ENCODE measurements at regions not wholly inside any gene's neighbourhood (a gene's known extent, or its start where the extent isn't known, plus 50 kb on each side); places are given as distances from the start of the nearest gene placed in this dataset.

- TF ChIP-seq, protein P1, sequence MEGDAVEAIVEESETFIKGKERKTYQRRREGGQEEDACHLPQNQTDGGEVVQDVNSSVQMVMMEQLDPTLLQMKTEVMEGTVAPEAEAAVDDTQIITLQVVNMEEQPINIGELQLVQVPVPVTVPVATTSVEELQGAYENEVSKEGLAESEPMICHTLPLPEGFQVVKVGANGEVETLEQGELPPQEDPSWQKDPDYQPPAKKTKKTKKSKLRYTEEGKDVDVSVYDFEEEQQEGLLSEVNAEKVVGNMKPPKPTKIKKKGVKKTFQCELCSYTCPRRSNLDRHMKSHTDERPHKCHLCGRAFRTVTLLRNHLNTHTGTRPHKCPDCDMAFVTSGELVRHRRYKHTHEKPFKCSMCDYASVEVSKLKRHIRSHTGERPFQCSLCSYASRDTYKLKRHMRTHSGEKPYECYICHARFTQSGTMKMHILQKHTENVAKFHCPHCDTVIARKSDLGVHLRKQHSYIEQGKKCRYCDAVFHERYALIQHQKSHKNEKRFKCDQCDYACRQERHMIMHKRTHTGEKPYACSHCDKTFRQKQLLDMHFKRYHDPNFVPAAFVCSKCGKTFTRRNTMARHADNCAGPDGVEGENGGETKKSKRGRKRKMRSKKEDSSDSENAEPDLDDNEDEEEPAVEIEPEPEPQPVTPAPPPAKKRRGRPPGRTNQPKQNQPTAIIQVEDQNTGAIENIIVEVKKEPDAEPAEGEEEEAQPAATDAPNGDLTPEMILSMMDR (IDR thresholded peaks at IDR 0.05; ENCODE audit: low read depth, low read length, poor library complexity, severe bottlenecking) = no peak
- TF ChIP-seq EZH2phosphoT487 (IDR thresholded peaks at IDR 0.05; ENCODE audit: borderline replicate concordance, low read length) = no peak
These were observed 160.4 kb upstream of the AJAP1 start for GRCh38 chr1:4494027-4494426.

All from DOHH2 (cell line).